HG02642 (cell line): ENCODE measurements at regions not wholly inside any gene's neighbourhood (a gene's known extent, or its start where the extent isn't known, plus 50 kb on each side); places are given as distances from the start of the nearest gene placed in this dataset.

Source experiments
- ATAC-seq: cut with Tn5 transposase; IDR thresholded peaks from one replicate; pipeline ENCODE4 v1.9.1; 2021; ENCODE audit warnings: mild to moderate bottlenecking; ENCODE audit not compliant: unreplicated experiment, poor library complexity

- no peak for ATAC-seq
Measured at GRCh38 chr18:31213641-31214040, 51.0 kb upstream of the DSC1 start.

GRCh38 chr18:31217038-31217849 is 54.6 kb upstream of the DSC1 start:
- no peak for ATAC-seq

GRCh38 chr18:31218671-31219383 is 56.2 kb upstream of the DSC1 start:
- no peak for ATAC-seq

- ATAC-seq: no peak
Measured at GRCh38 chr18:31219395-31219794, 56.7 kb upstream of the DSC1 start.

GRCh38 chr18:31223371-31223770 is 60.7 kb upstream of the DSC1 start:
- no peak for ATAC-seq

GRCh38 chr18:31225668-31226067 is 63.0 kb upstream of the DSC1 start:
- no peak for ATAC-seq

- ATAC-seq: no peak
Measured at GRCh38 chr18:31227497-31228229, 65.0 kb upstream of the DSC1 start.

GRCh38 chr18:31229829-31230228 is 67.2 kb upstream of the DSC1 start:
- ATAC-seq: no peak

GRCh38 chr18:31230495-31230894 is 67.8 kb upstream of the DSC1 start:
- ATAC-seq: peak; percentile 68

- ATAC-seq: no peak
Measured at GRCh38 chr18:31232013-31232412, 69.4 kb upstream of the DSC1 start.

GRCh38 chr18:31232775-31233424 is 70.2 kb upstream of the DSC1 start:
- ATAC-seq: no peak

GRCh38 chr18:31233621-31234275 is 71.1 kb upstream of the DSC1 start:
- ATAC-seq: no peak

GRCh38 chr18:31235856-31236255 is 73.2 kb upstream of the DSC1 start:
- ATAC-seq: no peak

GRCh38 chr18:31237142-31237541 is 74.5 kb upstream of the DSC1 start:
- no peak for ATAC-seq

GRCh38 chr18:31241425-31241824 is 76.5 kb upstream of the DSG1 start:
- no peak for ATAC-seq

GRCh38 chr18:31241900-31242409 is 76.0 kb upstream of the DSG1 start:
- no peak for ATAC-seq

- no peak for ATAC-seq
Measured at GRCh38 chr18:31243740-31244512, 74.0 kb upstream of the DSG1 start.

- no peak for ATAC-seq
Measured at GRCh38 chr18:31244771-31245394, 73.1 kb upstream of the DSG1 start.

GRCh38 chr18:31245820-31246219 is 72.1 kb upstream of the DSG1 start:
- no peak for ATAC-seq
